HG02852 (cell line): ENCODE measurements at regions not wholly inside any gene's neighbourhood (a gene's known extent, or its start where the extent isn't known, plus 50 kb on each side); places are given as distances from the start of the nearest gene placed in this dataset.

Experiments used
- ATAC-seq: cut with Tn5 transposase; IDR thresholded peaks from one replicate; pipeline ENCODE4 v1.9.1; 2021; ENCODE audit warnings: mild to moderate bottlenecking, moderate library complexity; ENCODE audit not compliant: unreplicated experiment

DNA sequence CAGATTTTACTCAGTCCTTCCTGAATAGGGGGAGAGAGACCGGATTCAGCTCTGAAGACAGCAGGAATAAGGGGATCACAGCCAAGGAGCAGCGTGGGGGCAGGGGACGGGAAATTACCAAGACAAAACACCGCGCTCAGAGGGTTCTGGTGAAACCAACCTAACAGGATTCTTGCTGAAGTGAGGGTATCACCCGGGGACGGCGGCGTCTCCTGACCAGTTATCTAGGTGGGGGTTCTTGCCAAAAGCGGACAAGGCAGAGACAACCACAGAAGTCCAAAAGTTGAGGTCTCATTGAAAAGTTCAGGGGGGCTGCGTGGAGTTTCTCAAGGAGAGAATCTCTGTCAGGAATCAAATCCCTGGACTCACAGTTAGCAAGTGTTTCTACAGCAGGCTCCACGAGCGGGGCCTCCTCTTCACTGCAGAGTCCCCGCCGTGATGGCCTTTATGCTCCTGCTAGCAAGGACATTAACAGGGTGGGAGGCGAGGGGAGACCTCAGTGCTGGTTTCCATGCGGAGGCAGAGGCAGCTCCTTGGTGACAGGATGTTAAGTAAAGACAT, 291.0 kb downstream of the BRD1 start:
- ATAC-seq: no peak

DNA sequence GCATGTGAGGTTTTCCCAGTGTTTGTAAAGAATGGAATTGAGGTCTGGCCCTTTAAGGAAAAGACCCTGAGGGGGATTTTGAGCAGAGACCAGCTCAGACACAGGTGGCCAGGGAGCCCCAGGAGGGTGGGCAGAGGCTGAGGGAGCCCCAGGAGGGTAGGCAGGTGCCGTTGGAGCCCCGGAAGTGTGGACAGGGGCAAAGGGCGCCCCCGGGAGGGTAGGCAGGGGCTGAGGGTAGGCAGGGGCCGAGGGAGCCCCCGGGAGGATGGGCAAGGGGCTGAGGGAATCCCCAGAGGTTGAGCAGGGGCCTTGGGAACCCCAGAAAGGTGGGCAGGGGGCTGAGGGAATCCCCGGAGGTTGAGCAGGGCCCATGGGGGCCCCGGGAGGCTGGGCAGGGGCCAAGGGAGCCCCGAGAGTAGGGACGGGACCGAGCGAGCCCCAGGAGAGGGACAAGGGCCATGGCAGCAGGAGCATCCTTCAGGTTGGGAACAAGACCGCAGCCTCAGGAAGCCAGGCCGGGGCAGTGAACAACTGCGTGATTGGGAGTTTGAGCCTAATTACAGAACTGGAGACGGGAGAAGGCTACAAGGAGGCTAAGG, 292.0 kb downstream of the BRD1 start:
- ATAC-seq: no peak

GRCh38 chr22:49535126-49535525, 292.5 kb downstream of the BRD1 start:
- ATAC-seq: no peak

- no peak for ATAC-seq
Measured at GRCh38 chr22:49534386-49534785, 293.3 kb downstream of the BRD1 start.

DNA sequence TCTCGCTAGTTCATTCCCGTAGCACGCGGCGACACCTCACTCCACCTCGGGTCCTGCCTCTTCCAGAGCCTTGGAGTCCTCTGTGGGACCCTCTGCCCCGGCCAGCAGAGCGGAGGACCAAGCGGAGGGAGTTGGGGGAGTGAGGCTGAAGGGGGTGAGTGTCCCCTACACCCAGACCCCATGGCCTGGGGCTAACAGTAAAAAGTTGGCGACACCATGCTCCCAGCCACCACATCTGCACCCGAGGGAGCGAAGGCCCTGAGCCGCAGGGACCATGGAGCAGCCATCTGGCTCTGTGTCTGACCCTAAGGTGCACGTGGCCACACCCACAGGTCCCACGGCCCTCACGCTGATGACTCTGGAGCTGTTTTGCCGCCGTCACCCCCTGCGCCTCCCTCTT, 293.8 kb downstream of the BRD1 start:
- ATAC-seq: no peak

- no peak for ATAC-seq
Measured at GRCh38 chr22:49532869-49533802, 294.5 kb downstream of the BRD1 start.

DNA sequence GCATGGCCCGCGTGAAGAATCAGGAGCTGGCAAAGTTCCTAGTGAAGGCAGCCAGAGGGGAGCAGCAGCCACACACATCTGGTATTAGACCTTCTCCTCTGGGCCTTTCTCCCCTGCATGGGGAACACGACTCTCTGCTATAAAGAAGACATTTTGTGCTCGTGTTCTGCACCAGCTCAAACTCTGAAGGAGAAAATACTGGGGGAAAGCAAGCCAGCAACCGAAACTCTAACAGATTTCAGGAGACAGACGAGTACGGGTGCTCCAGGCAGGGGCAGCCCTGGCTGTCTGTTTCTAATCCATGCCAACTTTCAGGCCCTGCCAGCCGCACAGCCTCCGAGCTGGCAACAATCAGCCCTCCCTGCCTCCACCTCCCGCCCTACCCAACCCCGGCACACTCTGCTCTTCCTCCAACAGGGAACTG, 296.3 kb downstream of the BRD1 start:
- no peak for ATAC-seq

DNA sequence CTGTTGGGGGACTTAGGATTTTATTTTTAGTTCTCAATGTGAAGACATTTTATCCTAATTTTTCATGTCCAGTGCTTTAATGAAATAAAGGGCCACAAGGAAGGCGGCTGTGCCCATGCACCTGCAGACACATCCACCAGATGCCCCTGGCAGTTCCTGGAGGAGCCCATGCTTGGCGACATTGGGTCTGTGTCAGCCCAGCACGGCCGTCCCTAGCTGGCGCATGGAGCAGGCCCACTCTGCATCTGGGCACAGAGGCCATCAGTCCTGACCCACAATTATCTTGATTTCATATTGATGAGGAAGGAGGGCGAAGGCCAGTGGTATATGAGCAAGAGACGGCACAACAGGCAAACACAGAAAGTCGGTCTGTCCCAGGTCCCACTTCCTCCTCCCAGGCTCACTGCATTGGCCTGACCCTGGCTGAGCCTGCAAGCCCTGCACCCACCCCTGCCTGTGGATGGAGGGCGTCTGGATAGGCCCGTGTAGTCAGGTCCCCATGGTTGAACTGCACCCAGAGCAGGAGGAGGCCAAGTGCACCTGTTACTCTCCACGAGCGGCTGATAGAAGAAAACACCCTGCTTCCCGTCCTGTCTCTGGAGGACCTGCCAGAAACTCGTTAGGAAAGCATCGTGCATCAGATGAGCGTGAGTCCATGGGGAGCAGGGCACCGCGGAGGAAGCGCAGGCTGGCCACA, 296.9 kb downstream of the BRD1 start:
- no peak for ATAC-seq

DNA sequence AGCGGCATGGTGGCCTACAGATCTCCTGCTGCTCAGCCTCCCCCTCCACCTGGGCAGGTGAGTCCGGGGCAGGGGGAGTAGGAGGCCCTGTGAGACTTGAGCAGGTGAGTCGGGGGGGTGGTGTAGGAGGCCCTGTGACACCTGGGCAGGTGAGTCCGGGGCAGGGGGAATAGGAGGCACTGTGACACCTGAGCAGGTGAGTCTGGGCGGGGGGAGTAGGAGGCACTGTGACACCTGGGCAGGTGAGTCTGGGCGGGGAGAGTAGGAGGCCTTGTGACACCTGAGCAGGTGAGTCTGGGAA, 299.3 kb downstream of the BRD1 start:
- ATAC-seq: no peak

GRCh38 chr22:49527611-49528419, 299.9 kb downstream of the BRD1 start:
- ATAC-seq: no peak

DNA sequence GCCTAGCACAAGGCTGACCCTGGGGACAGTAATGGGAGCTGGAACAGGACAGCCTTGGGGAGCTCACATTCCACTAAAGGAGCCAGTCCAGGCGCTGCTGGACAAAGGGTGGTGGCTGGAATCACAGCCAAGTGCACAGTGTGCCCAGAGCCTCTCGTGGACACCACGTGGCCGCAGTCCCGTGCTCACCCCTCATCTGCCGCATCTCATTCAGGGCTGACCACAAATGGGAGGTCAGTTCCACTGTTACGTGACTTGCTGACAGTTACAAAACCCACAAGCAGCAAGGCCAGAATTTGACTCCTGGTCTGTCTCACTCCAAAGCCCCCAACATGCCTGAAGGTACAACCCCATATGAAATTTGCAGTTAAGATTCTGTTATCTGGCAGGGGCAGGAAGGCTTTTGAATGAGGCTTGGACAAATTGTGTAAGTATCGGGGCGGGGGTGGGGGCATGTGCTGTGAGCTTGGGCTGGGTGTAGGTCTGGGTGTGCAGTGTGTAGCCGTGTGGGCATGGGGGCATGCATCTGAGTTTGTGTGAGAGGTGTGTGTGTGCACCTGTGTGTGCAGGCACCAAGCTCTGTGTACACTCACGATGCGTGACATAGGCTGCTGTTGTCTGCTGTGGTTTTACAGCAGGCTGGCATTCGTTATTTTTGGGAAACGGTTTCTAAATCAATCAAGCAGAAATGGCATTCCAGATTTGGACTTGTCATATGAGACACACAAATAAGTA, 301.7 kb downstream of the BRD1 start:
- ATAC-seq: no peak

GRCh38 chr22:49525360-49525759, 302.3 kb downstream of the BRD1 start:
- ATAC-seq: no peak

DNA sequence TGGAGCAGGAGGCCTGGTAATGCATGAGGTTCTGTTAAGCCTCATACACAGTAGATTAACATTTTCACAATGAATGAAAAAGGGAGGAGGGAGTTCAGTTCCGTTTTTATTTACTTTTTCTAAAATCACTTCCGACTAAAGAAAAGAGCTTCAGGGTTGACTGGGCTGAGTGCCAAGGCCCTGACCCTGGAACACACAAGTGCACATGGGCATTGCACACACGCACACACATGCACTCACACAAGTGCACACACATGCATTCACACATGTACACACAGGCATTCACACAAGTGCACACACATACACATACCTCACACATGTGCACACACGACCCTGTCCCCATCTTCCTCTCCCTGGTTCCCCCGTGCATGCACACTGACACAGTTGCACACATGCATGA, 303.3 kb downstream of the BRD1 start:
- no peak for ATAC-seq

- no peak for ATAC-seq
Measured at GRCh38 chr22:49523374-49524008, 304.2 kb downstream of the BRD1 start.

GRCh38 chr22:49522582-49523373, 304.9 kb downstream of the BRD1 start:
- no peak for ATAC-seq

DNA sequence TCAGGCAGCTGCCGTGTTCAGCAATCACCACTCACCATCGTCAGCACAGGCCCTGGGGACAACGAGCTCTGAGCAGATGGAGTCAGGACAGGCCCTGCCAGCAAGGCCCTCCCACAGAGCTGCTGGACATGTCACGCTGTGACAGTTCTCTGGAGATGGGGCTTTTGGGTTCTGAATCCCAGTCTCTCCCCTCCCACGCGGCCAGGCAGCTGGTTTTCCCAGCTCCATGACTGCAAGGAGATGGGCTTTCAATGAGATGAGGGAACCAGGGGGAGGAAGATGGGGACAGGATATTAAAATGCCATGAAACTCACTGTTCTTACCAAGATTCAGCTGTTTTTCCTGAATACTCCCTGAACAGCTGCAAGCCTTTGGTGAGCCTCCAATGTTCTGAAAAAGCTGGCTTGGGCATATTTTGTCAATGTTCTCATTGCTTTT, 305.9 kb downstream of the BRD1 start:
- no peak for ATAC-seq

DNA sequence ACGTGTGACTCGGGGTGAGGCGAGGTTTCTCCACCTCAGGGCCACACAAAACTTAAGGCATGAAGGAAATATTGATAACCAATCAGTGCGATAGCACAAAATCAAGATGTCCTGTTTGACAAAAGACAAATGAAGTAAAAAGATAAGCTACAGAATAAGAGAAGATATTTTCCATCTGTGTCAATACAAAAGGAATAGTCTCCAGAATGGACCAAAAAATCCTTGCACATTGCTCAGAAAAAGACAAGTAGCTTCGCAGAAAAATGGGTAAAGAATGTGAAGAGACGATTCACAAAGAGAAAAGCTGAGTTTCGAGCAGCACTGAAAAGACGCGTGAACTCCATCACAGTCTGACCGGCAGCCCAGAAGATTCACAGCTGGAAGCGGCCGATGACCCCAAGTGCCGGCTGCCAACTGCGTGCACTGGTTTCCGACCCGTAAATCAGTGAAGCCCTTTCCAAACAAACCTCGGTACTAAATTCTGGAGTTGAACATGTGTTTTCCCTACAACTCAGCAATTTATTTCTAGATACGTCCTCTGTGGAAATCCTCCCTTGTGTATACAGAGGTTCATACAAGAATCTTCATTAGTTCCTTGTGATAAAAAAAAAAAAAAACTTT, 308.4 kb downstream of the BRD1 start:
- no peak for ATAC-seq

DNA sequence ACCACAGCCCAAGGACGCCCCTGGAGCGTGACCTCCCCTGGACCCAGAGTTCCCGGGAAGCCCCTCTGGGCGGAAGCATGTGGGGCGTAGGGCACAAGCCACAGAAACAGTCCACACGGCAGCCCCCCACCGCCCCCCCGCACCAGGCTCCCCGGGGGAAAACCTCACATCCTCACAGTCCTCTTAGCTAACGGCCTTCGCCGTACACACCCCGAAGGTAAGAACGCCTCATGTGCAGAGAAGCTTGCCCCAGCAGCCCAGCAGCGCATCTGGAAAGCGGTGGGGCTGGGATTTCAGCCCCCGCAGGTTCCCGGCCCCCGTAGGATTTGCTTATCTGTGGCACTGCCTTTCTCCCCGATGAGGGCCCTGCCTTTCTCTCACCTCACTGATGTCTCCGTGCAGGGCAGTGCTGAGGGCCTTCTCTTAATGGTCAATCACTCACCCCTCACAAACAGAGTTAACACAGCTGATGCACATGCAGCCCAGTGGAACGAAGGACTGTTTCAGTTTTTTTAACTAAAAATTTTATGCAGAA, 309.2 kb downstream of the BRD1 start:
- no peak for ATAC-seq
